Fibroblast of the aortic adventitia (primary cell): ENCODE measurements at regions not wholly inside any gene's neighbourhood (a gene's known extent, or its start where the extent isn't known, plus 50 kb on each side); places are given as distances from the start of the nearest gene placed in this dataset.
"Not testable (repeated sequence)": the region's sequence is repeated elsewhere in the genome, so short reads cannot be mapped to it uniquely, and the experiment has no call there.

Experiments
- DNase-seq: peaks from one replicate; pipeline ENCODE4 v3.0.0-alpha.2; 2010; ENCODE audit warnings: low read depth
- H3K4me3 ChIP-seq: 2 replicates; pipeline ENCODE4 v1.5.1; 2011; ENCODE audit warnings: low read depth, mild to moderate bottlenecking, control low read depth, low read length, moderate library complexity
- TF ChIP-seq, protein P1 (sequence below): IDR thresholded peaks from 2 replicates; pipeline ENCODE4 v1.5.1; 2011; ENCODE audit warnings: mild to moderate bottlenecking, low read length, control low read depth, inconsistent platforms; ENCODE audit not compliant: insufficient read depth

DNA sequence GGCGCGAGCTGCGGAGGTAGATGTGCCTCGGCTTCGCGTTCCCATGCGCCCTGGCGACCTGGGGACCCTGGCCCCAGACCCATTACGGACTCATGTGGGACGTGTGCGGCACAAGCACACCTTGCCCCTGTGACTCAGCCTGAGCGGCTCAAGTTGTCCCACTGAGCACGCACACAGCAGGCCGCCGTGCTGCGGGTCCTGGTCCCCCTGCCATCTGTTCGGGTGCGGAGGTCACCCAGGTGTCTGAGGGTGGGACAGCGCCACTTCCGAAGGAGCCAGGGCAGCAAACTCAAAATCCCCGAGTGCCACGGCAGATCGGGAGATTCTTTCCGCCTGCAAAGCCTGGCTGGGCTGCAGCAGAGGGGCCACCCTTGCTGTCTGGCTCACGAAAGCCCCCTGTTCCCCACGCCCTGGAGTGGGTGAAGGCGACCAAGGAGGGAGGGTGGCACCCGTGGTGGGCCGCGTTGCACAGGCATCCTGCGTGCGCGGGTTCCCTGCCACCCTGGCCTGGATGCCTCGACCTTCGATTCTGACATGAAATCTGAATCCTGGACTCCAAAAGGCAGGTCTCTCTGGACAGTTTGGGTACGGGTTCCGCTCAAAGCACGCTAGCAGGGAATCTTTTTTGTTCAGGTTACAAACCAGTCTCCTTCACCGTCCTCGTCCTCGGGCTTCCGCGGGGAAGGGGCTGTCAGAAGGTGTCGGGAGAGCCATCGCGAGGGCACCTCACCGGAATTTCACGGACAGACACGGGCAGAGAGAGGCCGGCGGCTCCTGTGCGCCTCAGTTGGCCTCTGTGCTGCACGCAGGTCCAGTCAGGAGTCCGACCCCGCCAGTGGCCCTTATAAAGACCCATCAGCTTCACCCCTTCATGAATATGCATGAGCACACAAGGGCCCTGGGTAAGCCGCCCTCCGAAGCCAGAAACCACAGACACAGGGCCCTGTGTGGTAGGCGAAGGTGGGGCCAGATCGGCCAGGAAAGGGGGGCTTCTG, 3926.8 kb upstream of the OR11H1 start:
- not testable (repeated sequence) for DNase-seq, H3K4me3 ChIP-seq

DNA sequence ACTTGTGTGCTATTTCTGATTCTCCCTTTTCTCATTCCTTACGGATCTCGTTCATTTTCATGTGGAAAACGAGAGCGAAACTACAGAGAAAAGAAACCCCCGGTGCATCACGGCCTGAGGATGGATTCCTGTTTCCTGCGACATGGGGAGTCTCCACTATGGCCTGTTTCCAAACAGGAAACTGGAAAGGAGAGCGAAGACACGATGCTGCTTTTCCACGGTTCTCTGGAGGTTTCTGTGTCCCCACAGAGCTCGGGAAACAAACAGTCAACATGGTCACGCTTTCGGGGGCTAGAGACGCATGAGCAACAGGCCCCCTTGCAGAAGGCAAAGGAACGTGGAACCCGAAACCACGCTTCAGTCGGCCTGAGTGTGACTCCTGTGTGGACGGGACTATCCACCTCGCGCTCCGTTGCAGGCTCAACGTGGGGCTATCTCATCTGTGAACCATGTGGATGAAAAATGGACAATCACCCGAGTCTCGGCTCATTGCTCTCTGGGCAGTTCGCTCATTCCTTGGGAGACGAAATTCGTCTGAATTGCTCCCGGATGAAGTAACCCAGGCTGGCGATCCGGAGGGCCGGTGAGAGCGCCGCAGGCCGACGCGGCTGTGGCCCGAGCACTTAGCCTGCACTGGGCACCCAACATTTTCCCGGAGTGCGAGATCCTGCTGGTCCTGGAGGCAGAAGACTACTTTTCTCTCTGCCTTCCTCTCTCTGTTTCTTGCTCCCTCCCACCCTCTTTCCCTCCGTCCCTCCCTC, 3923.2 kb upstream of the OR11H1 start:
- not testable (repeated sequence) for H3K4me3 ChIP-seq

DNA sequence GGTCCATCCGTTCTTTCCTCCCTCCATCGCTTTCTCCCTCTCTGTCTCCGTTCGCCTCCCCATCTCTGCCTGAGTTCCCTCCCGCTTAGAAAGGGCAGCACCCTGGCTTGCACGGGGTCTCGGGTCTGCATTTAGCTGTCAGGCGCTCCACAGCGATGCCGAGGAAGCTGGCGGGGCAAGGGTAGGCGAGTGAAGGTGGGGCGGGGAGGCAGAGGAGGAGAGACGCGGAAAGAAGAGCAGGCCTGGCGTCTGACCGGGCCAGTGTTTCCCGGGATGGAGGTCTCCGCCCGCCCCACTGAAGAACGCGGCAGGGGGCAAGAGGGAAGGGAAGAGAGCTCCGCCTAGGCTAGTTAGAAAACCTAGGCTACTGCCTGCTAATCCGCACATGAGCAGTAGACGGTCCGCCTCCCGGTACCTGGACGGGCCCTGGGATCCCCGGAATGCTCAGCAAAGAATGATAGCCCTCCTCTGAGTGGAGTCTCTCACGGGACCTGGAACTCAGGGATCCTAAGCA, 3922.5 kb upstream of the OR11H1 start:
- TF ChIP-seq, protein P1, sequence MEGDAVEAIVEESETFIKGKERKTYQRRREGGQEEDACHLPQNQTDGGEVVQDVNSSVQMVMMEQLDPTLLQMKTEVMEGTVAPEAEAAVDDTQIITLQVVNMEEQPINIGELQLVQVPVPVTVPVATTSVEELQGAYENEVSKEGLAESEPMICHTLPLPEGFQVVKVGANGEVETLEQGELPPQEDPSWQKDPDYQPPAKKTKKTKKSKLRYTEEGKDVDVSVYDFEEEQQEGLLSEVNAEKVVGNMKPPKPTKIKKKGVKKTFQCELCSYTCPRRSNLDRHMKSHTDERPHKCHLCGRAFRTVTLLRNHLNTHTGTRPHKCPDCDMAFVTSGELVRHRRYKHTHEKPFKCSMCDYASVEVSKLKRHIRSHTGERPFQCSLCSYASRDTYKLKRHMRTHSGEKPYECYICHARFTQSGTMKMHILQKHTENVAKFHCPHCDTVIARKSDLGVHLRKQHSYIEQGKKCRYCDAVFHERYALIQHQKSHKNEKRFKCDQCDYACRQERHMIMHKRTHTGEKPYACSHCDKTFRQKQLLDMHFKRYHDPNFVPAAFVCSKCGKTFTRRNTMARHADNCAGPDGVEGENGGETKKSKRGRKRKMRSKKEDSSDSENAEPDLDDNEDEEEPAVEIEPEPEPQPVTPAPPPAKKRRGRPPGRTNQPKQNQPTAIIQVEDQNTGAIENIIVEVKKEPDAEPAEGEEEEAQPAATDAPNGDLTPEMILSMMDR, result no peak
- DNase-seq, result no peak
- H3K4me3 ChIP-seq, result no peak overlapping the region

More for the DNA sequence above, 3923.2 kb upstream of the OR11H1 start:
- not testable (repeated sequence) for DNase-seq

DNA sequence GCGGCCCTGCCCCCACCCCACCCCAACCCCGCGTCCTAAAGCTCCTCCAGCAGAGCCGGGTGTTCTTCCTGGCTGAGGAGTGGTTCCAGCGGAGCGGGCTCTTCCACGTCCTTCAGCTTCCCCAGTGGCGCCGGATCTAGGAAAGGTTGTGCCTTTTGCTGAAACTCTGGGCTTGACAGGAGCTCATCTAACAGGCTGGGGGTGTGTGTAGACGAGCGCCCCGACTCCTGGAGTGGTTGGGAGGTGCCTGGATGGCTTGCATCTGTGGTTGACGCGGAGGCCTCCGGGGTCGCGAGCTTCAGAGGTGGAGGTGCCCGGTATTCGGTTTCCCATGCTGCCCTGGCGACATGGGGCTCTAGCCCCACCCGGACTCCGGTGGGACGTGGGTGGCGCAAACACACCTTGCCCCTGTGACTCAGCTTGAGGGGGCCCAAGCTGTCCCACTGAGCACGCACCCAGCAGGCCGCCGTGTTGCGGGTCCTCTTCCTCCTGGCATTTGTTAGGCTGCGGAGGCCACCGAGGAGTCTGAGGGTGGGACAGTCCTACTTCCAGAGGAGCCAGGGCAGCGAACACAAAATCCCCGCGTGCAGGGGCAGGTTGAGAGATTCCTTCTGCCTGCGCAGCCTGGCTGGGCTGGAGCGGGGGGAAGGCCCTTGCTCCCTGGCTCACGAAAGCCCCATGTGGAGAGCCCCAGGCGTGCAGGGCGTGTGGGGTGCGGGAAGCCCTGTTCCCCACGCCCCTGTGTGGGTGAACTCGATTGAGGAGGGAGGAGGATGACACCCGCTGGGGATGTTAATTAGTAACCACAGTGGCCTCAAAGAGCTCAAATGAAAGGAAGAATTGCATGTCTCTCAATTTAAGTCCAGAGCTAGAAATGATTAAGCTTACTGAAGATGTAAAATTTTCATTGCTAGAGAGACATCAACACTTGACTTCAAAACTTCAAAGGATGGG, 3921.7 kb upstream of the OR11H1 start:
- DNase-seq, H3K4me3 ChIP-seq: not testable (repeated sequence)

DNA sequence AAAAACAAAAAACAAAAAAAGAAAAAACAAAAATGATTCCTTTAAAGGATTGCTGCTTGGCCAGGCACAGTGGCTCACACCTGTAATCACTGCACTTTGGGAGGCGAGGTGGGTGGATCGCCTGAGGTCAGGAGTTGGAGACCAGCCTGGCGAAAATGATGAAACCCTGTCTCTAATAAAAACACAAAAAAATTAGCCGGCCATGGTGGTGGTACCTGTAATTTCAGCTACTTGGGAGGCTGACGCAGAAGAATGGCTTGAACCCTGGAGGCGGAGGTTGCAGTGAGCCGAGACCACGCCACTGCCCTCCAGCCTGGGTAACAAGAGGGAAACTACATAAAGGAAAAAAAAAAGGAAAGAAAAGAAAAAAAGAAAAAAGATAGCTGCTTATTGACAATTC, 3920.8 kb upstream of the OR11H1 start:
- H3K4me3 ChIP-seq, DNase-seq: not testable (repeated sequence)

DNA sequence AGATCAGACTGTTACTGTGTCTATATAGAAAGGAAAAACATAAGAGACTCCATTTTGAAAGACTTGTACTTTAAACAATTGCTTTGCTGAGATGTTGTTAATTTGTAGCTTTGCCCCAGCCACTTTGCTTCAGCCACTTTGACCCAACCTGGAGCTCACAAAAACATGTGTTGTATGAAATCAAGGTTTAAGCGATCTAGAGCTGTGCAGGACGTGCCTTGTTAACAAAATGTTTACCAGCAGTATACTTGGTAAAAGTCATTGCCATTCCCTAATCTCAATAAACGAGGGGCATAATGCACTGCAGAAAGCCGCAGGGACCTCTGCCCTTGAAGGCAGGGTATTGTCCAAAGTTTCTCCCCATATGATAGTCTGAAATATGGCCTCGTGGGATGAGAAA, 3919.5 kb upstream of the OR11H1 start:
- DNase-seq, H3K4me3 ChIP-seq: not testable (repeated sequence)

DNA sequence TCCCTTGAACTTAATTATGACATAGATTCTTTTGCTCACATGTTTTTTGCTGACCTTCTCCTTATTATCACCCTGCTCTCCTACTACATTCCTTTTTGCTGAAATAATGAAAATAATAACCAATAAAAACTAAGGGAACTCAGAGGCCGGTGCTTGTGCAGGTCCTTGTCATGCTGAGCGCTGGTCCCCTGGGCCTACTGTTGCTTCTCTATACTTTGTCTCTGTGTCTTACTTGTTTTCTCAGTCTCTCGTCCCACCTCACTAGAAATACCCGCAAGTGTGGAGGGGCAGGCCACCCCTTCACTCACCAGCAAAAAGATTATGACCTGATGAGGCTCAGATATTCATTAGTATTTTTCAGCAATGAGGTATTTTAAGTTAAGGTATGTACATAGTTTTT, 3918.8 kb upstream of the OR11H1 start:
- H3K4me3 ChIP-seq, DNase-seq: not testable (repeated sequence)

DNA sequence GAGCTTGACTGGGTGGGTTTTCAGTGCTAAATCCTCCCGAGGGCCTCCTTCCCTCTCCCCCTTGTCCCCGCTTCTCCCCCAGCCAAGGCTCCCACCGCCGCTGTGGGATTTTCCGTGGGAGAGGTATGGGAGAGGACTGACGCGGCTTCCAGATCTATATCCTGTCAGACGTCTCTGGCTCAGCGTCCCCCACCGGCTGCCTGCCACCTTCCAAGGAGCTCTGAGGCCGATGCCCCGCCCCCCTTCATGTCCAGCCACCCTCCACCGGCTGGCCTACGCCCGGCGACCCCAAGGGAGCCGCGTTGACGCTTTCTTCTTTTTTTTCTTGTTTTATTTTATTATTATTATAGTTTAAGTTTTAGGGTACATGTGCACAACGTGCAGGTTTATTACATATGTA, 3916.7 kb upstream of the OR11H1 start:
- not testable (repeated sequence) for DNase-seq, H3K4me3 ChIP-seq

DNA sequence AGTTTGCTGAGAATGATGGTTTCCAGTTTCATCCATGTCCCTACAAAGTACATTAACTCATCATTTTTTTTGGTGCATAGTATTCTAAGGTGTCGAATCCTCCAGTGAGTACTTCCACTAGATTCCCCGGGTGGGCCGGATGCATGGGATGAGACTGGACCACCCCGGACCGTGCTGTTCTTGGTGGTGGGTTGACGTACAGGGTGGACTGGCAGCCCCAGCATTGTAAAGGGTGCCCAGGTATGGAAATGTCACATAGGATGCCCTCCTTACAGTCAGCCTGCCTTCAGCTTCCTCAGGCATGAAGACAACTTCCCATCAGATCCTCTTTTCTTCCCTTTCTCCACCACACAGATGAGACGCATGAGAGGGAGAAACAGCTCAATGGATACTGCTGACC, 3916.1 kb upstream of the OR11H1 start:
- H3K4me3 ChIP-seq, DNase-seq: not testable (repeated sequence)

DNA sequence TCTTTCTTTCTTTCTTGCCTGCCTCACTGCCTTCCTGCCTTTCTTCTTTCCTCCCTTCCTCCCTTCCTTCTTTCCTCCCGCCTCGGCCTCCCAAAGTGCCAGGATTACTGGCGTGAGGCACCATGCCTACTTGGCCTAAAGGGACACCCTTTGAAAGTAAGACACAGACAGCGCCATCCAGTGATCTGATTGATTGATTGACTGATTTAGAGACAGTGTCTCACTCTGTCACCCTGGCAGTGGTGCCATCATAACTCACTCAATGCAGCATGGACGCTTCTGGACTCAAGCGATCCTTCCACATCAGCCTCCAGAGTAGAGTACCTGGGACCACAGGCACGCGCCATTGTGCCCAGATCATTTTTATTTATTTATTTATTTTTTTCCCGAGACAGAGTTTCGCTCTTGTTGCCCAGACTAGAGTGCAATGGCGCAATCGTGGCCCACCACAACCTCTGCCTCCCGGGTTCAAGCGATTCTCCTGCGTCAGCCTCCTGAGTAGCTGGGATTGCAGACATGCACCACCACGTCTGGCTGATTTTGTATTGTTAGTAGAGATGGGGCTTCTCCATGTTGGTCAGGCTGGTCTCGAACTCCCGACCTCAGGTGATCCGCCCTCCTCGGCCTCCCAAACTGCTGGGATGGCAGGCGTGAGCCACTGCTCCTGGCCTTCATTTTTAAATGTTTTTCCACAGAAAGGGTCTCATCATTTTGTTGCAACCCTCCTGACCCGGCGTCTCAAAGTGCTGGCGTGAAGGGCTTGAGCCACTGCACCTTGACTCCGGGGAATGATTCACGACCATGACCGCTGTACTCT, 3914.7 kb upstream of the OR11H1 start:
- H3K4me3 ChIP-seq, DNase-seq: not testable (repeated sequence)
